IMR-90 (cell line): ENCODE measurements at regions not wholly inside any gene's neighbourhood (a gene's known extent, or its start where the extent isn't known, plus 50 kb on each side); places are given as distances from the start of the nearest gene placed in this dataset.

Source experiments
- ATAC-seq: fragments of 200-7000 bp; cut with Tn5 transposase; 2 replicates; pipeline ENCODE4 v1.9.1; 2020; ENCODE audit warnings: low read depth, mild to moderate bottlenecking, moderate library complexity
- BruUV-seq: library from RNA; stranded (reverse); fragments of 400-500 nt; replicated peaks from 2 replicates; lab custom pipeline; 2021; lab: Mats Ljungman, UMichigan
- CTCF ChIA-PET: fragments of 300-600 bp; formaldehyde crosslinking; extraction: SDS; loops from one replicate; lab custom pipeline; 2021; ENCODE audit warnings: antibody characterized with exemption; lab: Yijun Ruan, JAX
- POLR2A ChIA-PET: fragments of 300-600 bp; sonication (Branson Sonifier 250); formaldehyde crosslinking; loops from one replicate; lab custom pipeline; 2022; ENCODE audit warnings: antibody characterized with exemption; ENCODE audit not compliant: unreplicated experiment; lab: Charles Lee
- DNase-seq: peaks from one replicate; pipeline ENCODE4 v3.0.0; 2013
- H2AFZ ChIP-seq: replicated peaks from 2 replicates; pipeline ENCODE3; 2013; ENCODE audit warnings: low read length, mild to moderate bottlenecking; ENCODE audit not compliant: poor library complexity
- H2AK5ac ChIP-seq: 2 replicates; pipeline ENCODE4 v1.6.1; 2013; ENCODE audit warnings: low read depth, low read length, inconsistent platforms
- H2AK9ac ChIP-seq: replicated peaks from 2 replicates; pipeline ENCODE3; 2013; ENCODE audit warnings: mild to moderate bottlenecking, low read depth, low read length, moderate library complexity; ENCODE audit not compliant: poor library complexity
- H2BK120ac ChIP-seq: 2 replicates; pipeline ENCODE4 v1.6.1; 2013; ENCODE audit warnings: low read depth, low read length, inconsistent platforms
- H2BK15ac ChIP-seq: 3 replicates; pipeline ENCODE4 v1.6.1; 2013; ENCODE audit warnings: low read depth, low read length, inconsistent platforms
- H2BK20ac ChIP-seq: 2 replicates; pipeline ENCODE4 v1.6.1; 2013; ENCODE audit warnings: low read depth, mild to moderate bottlenecking, inconsistent platforms, low read length, moderate library complexity
- H2BK5ac ChIP-seq: 2 replicates; pipeline ENCODE4 v1.6.1; 2013; ENCODE audit warnings: mild to moderate bottlenecking, low read depth, low read length, inconsistent platforms; ENCODE audit not compliant: poor library complexity, severe bottlenecking
- H3K14ac ChIP-seq: replicated peaks from 2 replicates; pipeline ENCODE4 v1.6.1; 2013; ENCODE audit warnings: low read depth, low read length, inconsistent platforms
- H3K18ac ChIP-seq: 2 replicates; pipeline ENCODE4 v1.6.1; 2013; ENCODE audit warnings: low read depth, low read length, control low read depth
- H3K23ac ChIP-seq: 2 replicates; pipeline ENCODE4 v1.6.1; 2013; ENCODE audit warnings: low read depth, low read length, inconsistent platforms
- H3K27ac ChIP-seq: 2 replicates; pipeline ENCODE4 v1.5.1; 2013; ENCODE audit warnings: mild to moderate bottlenecking, control low read depth, low read length; ENCODE audit not compliant: insufficient read depth
- H3K27me3 ChIP-seq: 2 replicates; pipeline ENCODE4 v1.6.1; 2013; ENCODE audit warnings: low read length; ENCODE audit not compliant: control insufficient read depth, insufficient read depth
- H3K36me3 ChIP-seq: 2 replicates; pipeline ENCODE4 v1.6.1; 2013; ENCODE audit warnings: low read length, mixed read lengths; ENCODE audit not compliant: control insufficient read depth, insufficient read depth
- H3K4ac ChIP-seq: 2 replicates; pipeline ENCODE4 v1.6.1; 2013; ENCODE audit warnings: low read depth, low read length, inconsistent platforms
- H3K4me1 ChIP-seq: 2 replicates; pipeline ENCODE4 v1.6.1; 2013; ENCODE audit warnings: low read length, mixed read lengths; ENCODE audit not compliant: control insufficient read depth, insufficient read depth
- H3K4me2 ChIP-seq: 2 replicates; pipeline ENCODE4 v1.6.1; 2013; ENCODE audit warnings: low read depth, mild to moderate bottlenecking, control low read depth, low read length, moderate library complexity
- H3K4me3 ChIP-seq: 2 replicates; pipeline ENCODE4 v1.5.1; 2013; ENCODE audit warnings: low read depth, mild to moderate bottlenecking, control low read depth, low read length, moderate library complexity; ENCODE audit not compliant: insufficient read depth
- H3K56ac ChIP-seq: 2 replicates; pipeline ENCODE4 v1.6.1; 2013; ENCODE audit warnings: low read length, inconsistent platforms; ENCODE audit not compliant: insufficient read depth; ENCODE audit errors: extremely low read depth
- H3K79me1 ChIP-seq, 2 experiments: 2 replicates each; pipeline ENCODE4 v1.6.1; 2013; ENCODE audit warnings: low read length in 2 of 2, inconsistent platforms in 1 of 2, low read depth in 1 of 2
- H3K9ac ChIP-seq: 2 replicates; pipeline ENCODE4 v1.6.1; 2013; ENCODE audit warnings: low read depth, low read length, control low read depth
- H3K9me1 ChIP-seq: 2 replicates; pipeline ENCODE4 v1.6.1; 2013; ENCODE audit warnings: low read length, inconsistent platforms; ENCODE audit not compliant: insufficient read depth
- H3K9me3 ChIP-seq: 2 replicates; pipeline ENCODE4 v1.6.1; 2013; ENCODE audit warnings: low read length; ENCODE audit not compliant: control insufficient read depth, insufficient read depth
- H4K20me1 ChIP-seq: 2 replicates; pipeline ENCODE4 v1.6.1; 2013; ENCODE audit warnings: low read length, inconsistent platforms; ENCODE audit not compliant: insufficient read depth
- H4K5ac ChIP-seq: 2 replicates; pipeline ENCODE4 v1.6.1; 2013; ENCODE audit warnings: mild to moderate bottlenecking, low read depth, low read length, control low read depth
- H4K8ac ChIP-seq, 2 experiments: 2 replicates each; pipeline ENCODE4 v1.6.1; 2013; ENCODE audit warnings: low read depth in 2 of 2, low read length in 2 of 2, control low read depth in 1 of 2, inconsistent platforms in 1 of 2
- H4K91ac ChIP-seq: 2 replicates; pipeline ENCODE4 v1.6.1; 2013; ENCODE audit warnings: low read depth, low read length, inconsistent platforms; ENCODE audit not compliant: insufficient read depth
- BHLHE40 ChIP-seq: fragments of 150-350 bp; IDR thresholded peaks from 2 replicates; pipeline ENCODE4 v1.6.1; 2016; ENCODE audit warnings: mild to moderate bottlenecking, low read depth, low read length
- CEBPB ChIP-seq: IDR thresholded peaks from 2 replicates; pipeline ENCODE4 v1.6.1; 2012; ENCODE audit warnings: low read depth, low read length, improper control_type of control experiment
- CHD1 ChIP-seq: IDR thresholded peaks from 2 replicates; pipeline ENCODE4 v1.6.1; 2012; ENCODE audit warnings: low read depth, low read length, improper control_type of control experiment
- CTCF ChIP-seq: conservative IDR thresholded peaks from 2 replicates; pipeline ENCODE4 v1.5.1; 2012; ENCODE audit warnings: mild to moderate bottlenecking, low read depth, low read length, improper control_type of control experiment
- FOS ChIP-seq: fragments of 150-350 bp; IDR thresholded peaks from 2 replicates; pipeline ENCODE4 v1.6.1; 2016; ENCODE audit warnings: low read depth, low read length
- MAFK ChIP-seq: IDR thresholded peaks from 2 replicates; pipeline ENCODE4 v1.6.1; 2012; ENCODE audit warnings: low read depth, low read length, improper control_type of control experiment
- MAZ ChIP-seq: IDR thresholded peaks from 2 replicates; pipeline ENCODE4 v1.6.1; 2012; ENCODE audit warnings: low read depth, mild to moderate bottlenecking, low read length, improper control_type of control experiment, moderate library complexity, borderline replicate concordance
- MXI1 ChIP-seq: IDR thresholded peaks from 2 replicates; pipeline ENCODE4 v1.6.1; 2012; ENCODE audit warnings: low read depth, mild to moderate bottlenecking, low read length, moderate library complexity, borderline replicate concordance
- NFE2L2 ChIP-seq: fragments of 150-350 bp; IDR thresholded peaks from 2 replicates; pipeline ENCODE4 v1.6.1; 2016; ENCODE audit warnings: low read depth, mild to moderate bottlenecking, low read length
- POLR2A ChIP-seq: IDR thresholded peaks from 2 replicates; pipeline ENCODE4 v1.6.1; 2012; ENCODE audit warnings: mild to moderate bottlenecking, low read depth, low read length
- RAD21 ChIP-seq: IDR thresholded peaks from 2 replicates; pipeline ENCODE4 v1.6.1; 2012; ENCODE audit warnings: low read length, improper control_type of control experiment
- RCOR1 ChIP-seq: IDR thresholded peaks from 2 replicates; pipeline ENCODE4 v1.6.1; 2012; ENCODE audit warnings: mild to moderate bottlenecking, low read length, improper control_type of control experiment; ENCODE audit not compliant: insufficient replicate concordance
- RFX5 ChIP-seq: IDR thresholded peaks from 2 replicates; pipeline ENCODE4 v1.8.0; 2012; ENCODE audit warnings: low read depth, mild to moderate bottlenecking, low read length, moderate library complexity
- SMC3 ChIP-seq: fragments of 150-350 bp; IDR thresholded peaks from 2 replicates; pipeline ENCODE4 v1.6.1; 2016; ENCODE audit warnings: low read depth, mild to moderate bottlenecking, antibody characterized with exemption, low read length, moderate library complexity
- dilution Hi-C: fragments of 300-500 bp; cut with HindIII; formaldehyde crosslinking; loops from one replicate; pipeline ENCODE4 v1.14.3; 2018; ENCODE audit warnings: low sequenced_read_pairs; ENCODE audit not compliant: unreplicated experiment
- in situ Hi-C: fragments of 300-500 bp; cut with MboI; formaldehyde crosslinking; loops from 3 replicates; pipeline ENCODE4 v1.14.3; 2019; ENCODE audit warnings: low sequenced_read_pairs, inconsistent platforms, mixed read lengths
- intact Hi-C: fragments of 100-400 bp; cut with micrococcal nuclease; formaldehyde crosslinking; loops from 2 replicates; pipeline ENCODE4 v1.10.0; 2022
- TF ChIP-seq, protein P1 (sequence below): fragments of 150-350 bp; IDR thresholded peaks from 2 replicates; pipeline ENCODE4 v1.6.1; 2017; ENCODE audit warnings: mild to moderate bottlenecking, antibody characterized with exemption, low read length, low read depth
- TF ChIP-seq, protein P2 (sequence below): fragments of 150-350 bp; IDR thresholded peaks from 2 replicates; pipeline ENCODE4 v1.6.1; 2016; ENCODE audit warnings: low read depth, mild to moderate bottlenecking, low read length, moderate library complexity, borderline replicate concordance

DNA sequence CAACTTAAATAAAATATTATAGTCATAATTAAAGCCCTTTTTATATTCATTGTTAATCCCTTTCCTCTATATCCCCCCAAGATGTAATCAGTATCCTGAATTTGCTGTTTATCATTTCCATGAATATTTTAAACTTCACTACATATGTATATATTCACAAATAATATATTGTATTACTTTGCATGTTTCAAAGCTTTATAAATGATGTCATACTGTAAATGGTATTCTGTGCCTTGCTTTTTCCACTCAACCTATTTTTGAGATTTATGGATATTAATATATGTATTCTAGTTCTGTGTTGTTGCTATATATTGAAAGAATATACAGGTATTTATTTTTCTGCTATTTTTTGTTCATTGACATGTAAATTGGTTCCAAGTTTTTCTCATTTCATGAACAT, 173.1 kb downstream of the CCDC71L start:
- H3K14ac ChIP-seq: no peak overlapping the region
- no peak overlapping the region for H2BK5ac ChIP-seq
- H4K91ac ChIP-seq: no peak overlapping the region
- in situ Hi-C loops (no loop called here), intact Hi-C loops (loop anchor here (5.0 kb wide), 1 partner anchor 169 kb away; no protein-coding TSS in a partner anchor), dilution Hi-C loops (no loop called here)
- no peak overlapping the region for H2BK15ac ChIP-seq
- no peak overlapping the region for H3K9ac ChIP-seq
- no peak overlapping the region for H3K23ac ChIP-seq
- no peak overlapping the region for H3K56ac ChIP-seq
- 0 out of 4 replicates have a peak, but pooled peaks cover 0 to 3% of the 10 kb centered on the region in 2 experiments for H3K79me1 ChIP-seq
- H3K4me3 ChIP-seq: no peak overlapping the region
- H3K18ac ChIP-seq: no peak overlapping the region
- no peak overlapping the region for H2BK120ac ChIP-seq
- H3K4me2 ChIP-seq: no peak overlapping the region
- H2AFZ ChIP-seq: no peak overlapping the region
- H4K8ac ChIP-seq: no peak overlapping the region
- H3K27ac ChIP-seq: no peak overlapping the region
- H3K9me1 ChIP-seq: peaks cover 17% of the 10 kb centered on the region
- no peaks in the 10 kb centered on the region for H3K36me3 ChIP-seq
- no peak overlapping the region for H2AK5ac ChIP-seq
- no TSS peak for BruUV-seq
- H3K9me3 ChIP-seq: no peaks in the 10 kb centered on the region
- H4K5ac ChIP-seq: no peak overlapping the region
- no peak overlapping the region for H2BK20ac ChIP-seq
- H4K20me1 ChIP-seq: no peaks in the 10 kb centered on the region
- ChIA-PET POLR2A (no interaction called here), CTCF (no interaction called here)
- H3K27me3 ChIP-seq: no peaks in the 10 kb centered on the region
- H3K4ac ChIP-seq: no peak overlapping the region
- ATAC-seq (no peak), DNase-seq (no peak)
- no peak overlapping the region for H2AK9ac ChIP-seq
- TF ChIP-seq BHLHE40: no peak
- no peak for TF ChIP-seq POLR2A
- no peak for TF ChIP-seq FOS
- no peak for TF ChIP-seq MXI1
- no peak for TF ChIP-seq CEBPB
- no peak for TF ChIP-seq RAD21
- TF ChIP-seq, protein P1, sequence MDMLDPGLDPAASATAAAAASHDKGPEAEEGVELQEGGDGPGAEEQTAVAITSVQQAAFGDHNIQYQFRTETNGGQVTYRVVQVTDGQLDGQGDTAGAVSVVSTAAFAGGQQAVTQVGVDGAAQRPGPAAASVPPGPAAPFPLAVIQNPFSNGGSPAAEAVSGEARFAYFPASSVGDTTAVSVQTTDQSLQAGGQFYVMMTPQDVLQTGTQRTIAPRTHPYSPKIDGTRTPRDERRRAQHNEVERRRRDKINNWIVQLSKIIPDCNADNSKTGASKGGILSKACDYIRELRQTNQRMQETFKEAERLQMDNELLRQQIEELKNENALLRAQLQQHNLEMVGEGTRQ: no peak
- TF ChIP-seq MAFK: no peak
- TF ChIP-seq NFE2L2: no peak
- TF ChIP-seq RFX5: no peak
- TF ChIP-seq MAZ: no peak
- TF ChIP-seq, protein P2, sequence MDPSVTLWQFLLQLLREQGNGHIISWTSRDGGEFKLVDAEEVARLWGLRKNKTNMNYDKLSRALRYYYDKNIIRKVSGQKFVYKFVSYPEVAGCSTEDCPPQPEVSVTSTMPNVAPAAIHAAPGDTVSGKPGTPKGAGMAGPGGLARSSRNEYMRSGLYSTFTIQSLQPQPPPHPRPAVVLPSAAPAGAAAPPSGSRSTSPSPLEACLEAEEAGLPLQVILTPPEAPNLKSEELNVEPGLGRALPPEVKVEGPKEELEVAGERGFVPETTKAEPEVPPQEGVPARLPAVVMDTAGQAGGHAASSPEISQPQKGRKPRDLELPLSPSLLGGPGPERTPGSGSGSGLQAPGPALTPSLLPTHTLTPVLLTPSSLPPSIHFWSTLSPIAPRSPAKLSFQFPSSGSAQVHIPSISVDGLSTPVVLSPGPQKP: no peak
- no peak for TF ChIP-seq RCOR1
- TF ChIP-seq CTCF: no peak
- TF ChIP-seq SMC3: no peak
- TF ChIP-seq CHD1: no peak
- H3K4me1 ChIP-seq: peaks cover 20% of the 10 kb centered on the region
